ENCODE measurements at regions not wholly inside any gene's neighbourhood (a gene's known extent, or its start where the extent isn't known, plus 50 kb on each side); places are given as distances from the start of the nearest gene placed in this dataset.

DNA sequence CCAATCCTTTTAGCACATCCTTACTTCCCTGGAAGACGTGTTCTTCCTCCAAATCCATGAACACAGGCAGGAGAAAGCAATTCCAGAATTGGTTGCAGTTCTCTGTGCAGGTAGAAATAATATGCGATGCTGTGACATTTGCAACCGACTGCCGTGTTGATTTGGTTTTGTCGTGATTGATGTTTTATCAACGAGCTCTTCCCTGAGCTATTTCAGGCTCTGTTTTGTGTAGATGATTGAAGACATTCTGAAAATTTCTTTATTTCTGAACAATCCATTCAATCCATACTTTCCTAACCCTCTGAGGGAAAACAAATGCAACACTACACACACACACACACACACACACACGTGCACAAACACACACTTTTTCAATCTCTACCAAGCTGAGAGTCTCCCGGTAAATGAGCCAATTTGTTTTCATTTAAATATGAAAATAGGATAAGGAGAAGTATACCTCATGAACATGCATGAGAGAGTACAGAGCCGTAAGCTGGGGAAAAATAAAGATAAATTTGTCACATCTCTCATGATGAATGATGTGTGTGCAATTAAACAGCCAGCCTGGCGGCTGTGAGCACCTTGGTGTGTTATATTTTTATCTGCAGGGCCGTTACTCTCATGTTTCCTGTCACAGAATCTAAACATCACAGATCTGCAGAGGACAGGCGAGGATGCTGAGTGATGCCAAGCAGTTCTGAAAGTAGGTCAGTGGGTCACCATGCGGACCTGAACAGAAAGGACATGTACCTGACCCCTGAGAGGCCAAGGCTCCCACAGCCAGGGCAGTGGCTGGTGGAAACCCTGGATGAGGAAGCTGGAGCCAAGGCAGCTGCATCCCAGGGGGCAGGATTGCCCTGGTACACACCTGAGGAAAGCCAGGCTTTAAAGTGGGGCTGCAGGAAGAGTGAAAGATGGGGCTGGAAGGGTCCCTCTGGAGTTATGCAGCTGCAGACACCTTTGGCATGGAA is 64.8 kb downstream of the PDCL3 start:
- no peak for DNase-seq (ENCODE audit: low read depth in 3 of 3)

DNA sequence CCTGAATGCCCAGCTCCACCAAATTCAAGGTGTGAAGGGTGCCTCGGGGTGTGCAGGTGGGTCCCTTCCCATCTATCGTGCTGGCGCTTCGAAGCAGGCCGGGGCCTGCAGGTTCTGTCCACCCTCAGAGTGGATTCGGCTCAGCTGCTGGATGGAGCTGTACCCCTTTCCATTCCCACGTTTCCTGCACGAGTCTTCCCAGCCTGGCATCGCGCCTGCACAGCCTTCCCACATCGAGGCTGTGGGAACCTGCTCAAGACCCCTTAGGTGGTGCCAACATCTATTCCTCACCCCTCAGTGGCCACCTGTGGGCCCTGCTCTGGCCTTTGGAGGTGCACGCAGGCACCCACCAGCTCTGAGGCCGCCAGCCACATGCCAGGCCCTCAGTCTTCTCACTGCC is 65.7 kb downstream of the PDCL3 start:
- no peak for DNase-seq (ENCODE audit: low read depth in 3 of 3)

DNA sequence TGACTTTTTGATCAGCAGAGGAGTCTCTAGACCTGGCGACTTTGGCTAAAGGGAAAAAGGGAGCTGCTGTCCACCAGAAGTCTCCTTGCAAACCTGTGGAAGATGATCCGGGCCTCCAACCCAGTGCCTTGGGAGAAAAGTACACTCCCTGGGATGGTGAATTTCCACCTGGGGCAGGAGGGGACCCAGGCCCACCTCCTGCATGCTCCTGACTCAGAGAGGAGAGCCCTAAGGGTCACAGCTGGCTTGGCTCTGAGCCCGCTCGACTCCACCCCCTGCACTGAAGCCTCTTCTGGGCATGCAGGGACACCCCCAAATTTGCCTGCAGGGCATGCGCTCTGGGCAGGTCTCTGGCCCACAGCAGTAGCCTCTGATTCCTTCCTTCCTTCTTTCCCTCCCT is 66.5 kb downstream of the PDCL3 start:
- DNase-seq (ENCODE audit: low read depth in 3 of 3): no peak

DNA sequence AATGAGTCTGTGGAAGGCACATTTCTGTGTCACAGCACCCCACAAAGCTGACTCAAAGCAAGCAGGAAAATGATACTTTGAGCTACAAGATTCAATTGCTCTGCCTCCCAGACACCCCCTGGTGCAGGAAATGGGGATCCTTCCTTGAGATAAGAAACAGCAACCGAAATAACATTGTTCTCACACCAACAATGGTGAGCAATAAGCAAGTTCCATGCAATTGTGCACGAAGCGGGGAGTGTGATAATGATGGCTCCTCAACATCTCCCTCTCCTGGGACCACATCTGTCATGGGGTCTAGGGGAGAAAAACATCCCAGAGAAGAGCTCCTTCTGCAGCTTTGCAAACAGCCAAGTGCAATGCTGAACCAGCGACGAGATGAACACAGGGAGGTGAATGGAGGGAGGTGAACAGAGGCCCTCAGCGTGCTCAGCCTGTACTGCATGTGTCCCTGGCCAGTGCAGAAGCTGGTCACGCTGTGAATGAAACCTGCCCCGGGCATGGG is 67.7 kb downstream of the PDCL3 start:
- no peak for DNase-seq (ENCODE audit: low read depth in 3 of 3)

DNA sequence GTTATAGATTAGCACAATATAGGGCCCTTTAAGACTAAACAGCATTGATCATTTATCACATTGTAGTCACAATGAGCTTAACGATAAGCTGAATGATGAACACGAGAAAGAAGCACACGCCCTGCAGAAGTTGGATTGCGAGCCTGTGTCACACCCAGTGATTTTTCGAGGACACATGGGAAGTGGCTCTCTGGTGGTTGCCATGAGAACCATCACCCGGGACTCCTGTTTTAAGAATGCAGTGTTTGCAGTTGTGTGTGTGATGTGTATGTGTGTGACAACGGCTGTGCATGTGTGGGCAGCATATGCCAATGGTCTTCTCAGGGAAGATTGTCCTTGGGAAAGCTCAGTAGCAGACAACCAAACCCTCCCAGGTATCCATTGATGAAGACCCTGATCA is 69.2 kb downstream of the PDCL3 start:
- DNase-seq (ENCODE audit: low read depth in 3 of 3): no peak

DNA sequence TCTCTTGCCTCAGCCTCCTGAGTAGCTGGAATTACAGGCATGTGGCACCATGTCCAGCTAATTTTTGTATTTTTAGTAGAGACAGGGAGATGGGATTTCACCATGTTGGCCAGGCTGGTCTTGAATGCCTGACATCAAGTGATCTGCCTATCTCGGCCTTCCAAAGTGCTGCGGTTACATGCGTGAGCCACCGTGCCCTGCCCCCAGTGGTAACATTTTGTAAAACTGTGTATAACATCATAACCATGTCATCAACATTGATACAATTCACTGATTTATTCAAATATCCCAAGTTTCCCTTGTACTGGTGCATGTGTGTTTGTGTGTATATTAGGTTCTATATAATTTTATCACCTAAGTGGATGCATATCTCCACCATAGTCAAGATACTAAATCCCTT is 70.0 kb downstream of the PDCL3 start:
- no peak for DNase-seq (ENCODE audit: low read depth in 3 of 3)

DNA sequence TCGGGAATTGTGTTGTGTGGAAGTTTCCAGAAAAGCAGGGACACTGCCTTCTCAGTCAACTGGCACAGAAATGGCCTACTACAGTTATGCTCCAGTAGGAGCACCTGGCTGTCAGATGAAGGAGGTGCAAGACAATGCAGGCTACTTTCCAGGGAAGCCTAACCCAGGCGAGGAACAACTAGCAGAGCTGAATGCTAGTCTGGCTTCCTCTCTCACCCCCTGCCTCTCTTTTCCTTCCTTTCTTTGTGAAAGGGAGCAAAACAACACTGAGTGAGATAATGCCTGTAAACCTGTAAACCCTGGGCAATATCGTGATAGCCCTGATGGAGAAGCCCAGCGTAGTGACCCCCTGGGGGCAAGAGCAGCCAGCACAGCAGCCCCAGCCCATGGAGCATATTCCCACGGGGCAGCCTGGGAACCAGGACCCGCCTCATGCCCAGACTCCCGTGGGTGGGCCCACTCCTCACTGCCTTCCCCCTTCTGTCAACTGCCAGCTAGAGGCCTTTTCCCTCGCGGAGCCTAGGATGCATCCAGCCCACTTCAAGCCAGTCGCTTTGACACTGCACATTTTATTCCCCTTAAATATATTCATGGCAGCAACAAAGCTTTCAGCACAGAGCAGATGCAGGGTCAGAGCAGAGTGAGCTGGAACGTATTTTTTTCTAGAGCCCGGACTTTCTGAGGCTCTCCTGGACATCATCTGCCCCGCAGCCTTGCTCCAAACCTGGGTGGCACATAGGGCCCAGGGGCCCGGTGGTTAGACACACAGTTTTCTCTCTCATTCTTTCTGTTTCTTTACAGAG is 77.0 kb downstream of the PDCL3 start:
- no peak for DNase-seq (ENCODE audit: low read depth in 3 of 3)

GRCh38 chr2:100640431-100641124 is 77.8 kb downstream of the PDCL3 start:
- DNase-seq (ENCODE audit: low read depth in 3 of 3): no peak

DNA sequence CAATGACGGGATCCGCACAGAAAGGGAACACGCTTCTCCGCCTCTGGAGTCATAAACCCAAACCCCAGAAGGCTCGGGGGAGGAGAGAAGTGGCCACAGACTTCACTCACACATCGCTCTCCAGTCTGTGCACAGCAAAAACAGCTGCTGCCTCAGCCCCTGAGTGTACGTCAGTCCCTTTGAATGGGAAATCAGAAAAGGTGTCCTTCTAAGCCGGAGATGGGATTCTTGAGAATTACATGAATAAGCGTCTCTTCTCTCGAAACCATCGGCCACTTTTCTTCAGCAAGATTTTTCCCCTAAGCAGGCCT is 78.3 kb downstream of the PDCL3 start:
- DNase-seq (ENCODE audit: low read depth in 3 of 3): no peak

- no peak for DNase-seq (ENCODE audit: low read depth in 3 of 3)
Measured at GRCh38 chr2:100642425-100642824, 79.6 kb downstream of the PDCL3 start.

- no peak for DNase-seq (ENCODE audit: low read depth in 3 of 3)
Measured at GRCh38 chr2:100643467-100643866, 80.7 kb downstream of the PDCL3 start.

DNA sequence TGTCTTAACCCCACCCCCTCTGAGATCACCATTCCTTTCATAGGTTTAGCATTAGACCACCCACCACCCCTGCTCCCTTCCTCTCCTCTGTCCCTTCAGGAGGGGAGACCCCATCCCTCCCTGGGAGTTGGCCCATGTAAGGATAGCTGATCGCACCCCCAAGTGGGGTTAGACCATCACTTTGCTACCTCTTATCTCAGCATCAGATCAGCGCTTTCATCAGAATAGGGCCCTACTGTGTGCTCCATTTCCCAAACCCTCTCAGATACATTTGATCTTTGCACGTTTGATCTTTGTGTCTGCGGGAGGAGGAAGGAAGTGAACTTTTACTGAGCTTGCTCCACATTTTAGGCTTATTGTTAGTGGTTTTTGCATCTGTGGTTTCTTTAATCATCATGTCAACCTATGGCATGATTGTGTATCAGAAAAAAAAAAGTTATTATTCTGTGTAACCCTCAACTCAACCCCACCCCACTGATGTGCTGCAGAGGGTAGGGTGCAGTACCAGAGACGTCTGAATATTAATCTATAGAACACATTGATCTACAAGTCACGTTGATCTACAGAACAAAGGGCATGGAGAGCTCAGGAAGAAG is 81.2 kb downstream of the PDCL3 start:
- DNase-seq (ENCODE audit: low read depth in 3 of 3): no peak

- no peak for DNase-seq (ENCODE audit: low read depth in 3 of 3)
Measured at GRCh38 chr2:100645695-100646429, 83.1 kb downstream of the PDCL3 start.

- DNase-seq (ENCODE audit: low read depth in 3 of 3): no peak
Measured at GRCh38 chr2:100647709-100648108, 84.9 kb downstream of the PDCL3 start.

- no peak for DNase-seq (ENCODE audit: low read depth in 3 of 3)
Measured at GRCh38 chr2:100650151-100650550, 87.4 kb downstream of the PDCL3 start.

GRCh38 chr2:100653449-100654035 is 90.7 kb downstream of the PDCL3 start:
- no peak for DNase-seq (ENCODE audit: low read depth in 3 of 3)

GRCh38 chr2:100654611-100655010 is 91.8 kb downstream of the PDCL3 start:
- no peak for DNase-seq (ENCODE audit: low read depth in 3 of 3)

DNA sequence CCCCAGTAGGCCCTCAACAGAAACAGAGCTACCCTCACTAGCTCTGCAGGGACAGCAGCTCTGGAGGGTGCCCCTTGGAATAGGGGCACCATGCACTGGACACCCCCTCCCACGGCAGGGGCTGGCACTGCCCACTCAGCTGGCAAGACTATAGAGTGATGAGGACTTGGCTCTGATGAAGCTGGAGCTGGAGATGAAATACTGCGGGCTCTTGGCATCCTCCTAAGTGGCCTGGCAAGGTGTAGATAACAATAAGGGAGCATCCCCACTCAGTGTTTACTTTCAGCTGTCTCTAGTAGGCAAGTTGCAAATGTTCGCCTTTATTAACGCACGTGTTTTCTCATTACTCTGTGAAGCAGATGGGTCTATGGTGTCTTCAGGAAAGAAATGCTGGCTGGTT is 92.7 kb downstream of the PDCL3 start:
- DNase-seq (ENCODE audit: low read depth in 3 of 3): no peak

- DNase-seq (ENCODE audit: low read depth in 3 of 3): no peak
Measured at GRCh38 chr2:100655936-100656534, 93.2 kb downstream of the PDCL3 start.

DNA sequence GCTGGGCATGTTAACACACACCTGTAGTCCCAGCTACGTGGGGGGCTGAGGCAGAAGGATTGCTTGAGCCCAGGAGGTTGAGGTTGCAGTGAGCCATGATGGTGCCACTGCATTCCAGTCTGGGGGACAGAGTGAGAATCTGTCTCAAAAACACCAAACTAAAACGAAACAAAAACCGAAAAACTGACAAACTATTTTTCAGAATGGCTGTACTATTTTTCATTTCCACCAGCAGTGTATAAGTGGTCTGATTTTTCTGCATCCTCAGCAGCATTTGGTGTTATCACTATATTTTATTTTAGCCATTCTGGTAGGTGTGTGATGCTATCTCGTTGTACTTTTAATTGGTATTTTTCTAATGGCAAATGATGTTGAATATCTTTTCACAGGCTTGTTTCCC is 95.2 kb downstream of the PDCL3 start:
- DNase-seq (ENCODE audit: low read depth in 3 of 3): no peak
